ACHN (cell line): ENCODE measurements at regions not wholly inside any gene's neighbourhood (a gene's known extent, or its start where the extent isn't known, plus 50 kb on each side); places are given as distances from the start of the nearest gene placed in this dataset.

ENCODE experiments used
- DNase-seq: peaks from one replicate; pipeline ENCODE4 v3.0.0-alpha.2; 2015
- in situ Hi-C: cut with HindIII; loops from 2 replicates; pipeline ENCODE4 v1.10.0; 2017; ENCODE audit warnings: low sequenced_read_pairs, low pct_ligation_motif_present, low pct_unique_long_range_greater_than_20kb

DNA sequence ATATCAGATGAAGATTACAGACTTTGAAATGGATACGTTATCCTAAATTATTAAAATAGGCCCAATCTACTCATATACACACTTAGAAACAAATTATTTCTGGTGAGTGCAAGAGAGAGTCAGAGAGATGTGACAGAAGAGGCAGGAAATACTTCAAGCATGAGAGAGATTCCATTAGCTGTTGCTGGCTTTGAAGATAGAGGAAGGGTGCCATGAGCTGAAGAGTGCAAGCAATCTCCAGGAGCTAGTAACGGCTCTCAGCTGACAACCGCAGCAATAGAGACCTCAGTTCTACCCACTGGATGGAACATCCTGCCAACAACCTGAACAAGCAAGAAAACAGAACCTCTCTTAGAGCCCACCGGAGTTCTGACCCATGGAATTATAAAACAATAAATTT, 270.7 kb upstream of the SLITRK3 start:
- no peak for DNase-seq
- in situ Hi-C loops = no loop called here

DNA sequence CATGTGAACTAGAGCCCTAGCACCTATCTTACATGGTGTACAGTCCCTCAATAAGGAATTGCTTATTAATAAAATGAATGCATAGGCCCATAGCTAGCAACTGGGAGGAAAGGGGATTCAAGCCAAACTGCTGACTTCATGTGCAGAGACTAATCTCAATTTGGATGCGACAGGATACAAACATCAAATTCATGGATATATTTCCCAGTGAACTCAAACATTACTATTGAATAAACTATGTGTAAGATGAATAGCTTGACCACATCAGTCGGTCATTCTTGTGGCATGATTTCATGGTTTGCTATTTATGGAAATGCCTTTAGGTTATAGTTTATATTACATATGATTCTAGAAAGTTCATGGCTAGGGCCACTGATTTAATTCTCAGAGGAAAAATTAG, 268.6 kb upstream of the SLITRK3 start:
- in situ Hi-C loops = no loop called here
- no peak for DNase-seq

DNA sequence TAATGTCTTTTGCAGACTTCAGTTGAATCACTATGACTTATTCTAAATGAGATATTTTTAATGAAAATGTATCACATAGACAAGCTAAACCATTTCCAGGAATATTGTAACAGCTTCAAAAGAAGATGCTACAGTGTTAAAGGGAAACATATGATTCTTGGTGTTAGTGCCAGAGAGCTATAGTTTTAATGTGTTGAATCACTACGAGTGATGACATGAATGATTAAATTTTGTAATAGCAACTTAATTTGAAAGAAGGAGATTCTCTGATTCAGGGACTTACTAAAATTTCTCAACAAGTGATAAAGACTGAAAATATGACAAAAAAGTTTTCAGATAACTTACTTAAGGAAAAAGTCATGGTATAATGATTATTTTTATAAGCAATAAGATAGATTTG, 267.3 kb upstream of the SLITRK3 start:
- no peak for DNase-seq
- in situ Hi-C loops = no loop called here

DNA sequence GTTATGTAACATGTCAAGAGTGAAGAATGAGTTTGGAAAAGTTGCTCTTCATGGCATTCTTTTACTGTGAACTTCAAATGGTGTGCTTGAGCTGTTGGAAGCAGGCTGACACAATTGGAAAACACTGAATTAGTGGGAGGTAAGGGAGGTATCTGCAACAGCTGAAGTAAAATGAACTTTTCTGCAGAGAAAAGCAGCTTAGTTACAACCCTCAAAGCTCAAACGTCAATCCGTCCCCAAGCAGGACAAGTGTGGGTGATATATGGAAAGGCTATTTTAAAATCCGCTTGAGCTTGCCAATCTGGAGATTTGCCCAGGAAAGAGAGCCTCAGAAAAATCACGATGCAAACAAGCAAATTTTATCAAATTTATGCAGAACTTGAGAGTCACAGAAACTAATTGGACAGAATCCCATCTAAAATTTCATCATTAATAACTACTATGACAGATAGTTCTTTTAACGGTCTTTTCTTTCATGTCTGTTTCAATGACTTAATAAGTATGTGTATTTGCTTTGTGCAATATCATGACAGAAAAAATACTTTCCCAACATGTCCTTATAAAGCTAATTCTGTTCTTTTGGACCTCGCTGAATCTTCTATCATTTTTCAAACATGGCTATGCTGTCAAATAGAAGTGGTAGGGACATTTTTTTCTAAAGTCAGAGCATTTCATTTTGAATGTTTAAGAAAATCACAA, 266.6 kb upstream of the SLITRK3 start:
- no peak for DNase-seq
- in situ Hi-C loops = no loop called here

DNA sequence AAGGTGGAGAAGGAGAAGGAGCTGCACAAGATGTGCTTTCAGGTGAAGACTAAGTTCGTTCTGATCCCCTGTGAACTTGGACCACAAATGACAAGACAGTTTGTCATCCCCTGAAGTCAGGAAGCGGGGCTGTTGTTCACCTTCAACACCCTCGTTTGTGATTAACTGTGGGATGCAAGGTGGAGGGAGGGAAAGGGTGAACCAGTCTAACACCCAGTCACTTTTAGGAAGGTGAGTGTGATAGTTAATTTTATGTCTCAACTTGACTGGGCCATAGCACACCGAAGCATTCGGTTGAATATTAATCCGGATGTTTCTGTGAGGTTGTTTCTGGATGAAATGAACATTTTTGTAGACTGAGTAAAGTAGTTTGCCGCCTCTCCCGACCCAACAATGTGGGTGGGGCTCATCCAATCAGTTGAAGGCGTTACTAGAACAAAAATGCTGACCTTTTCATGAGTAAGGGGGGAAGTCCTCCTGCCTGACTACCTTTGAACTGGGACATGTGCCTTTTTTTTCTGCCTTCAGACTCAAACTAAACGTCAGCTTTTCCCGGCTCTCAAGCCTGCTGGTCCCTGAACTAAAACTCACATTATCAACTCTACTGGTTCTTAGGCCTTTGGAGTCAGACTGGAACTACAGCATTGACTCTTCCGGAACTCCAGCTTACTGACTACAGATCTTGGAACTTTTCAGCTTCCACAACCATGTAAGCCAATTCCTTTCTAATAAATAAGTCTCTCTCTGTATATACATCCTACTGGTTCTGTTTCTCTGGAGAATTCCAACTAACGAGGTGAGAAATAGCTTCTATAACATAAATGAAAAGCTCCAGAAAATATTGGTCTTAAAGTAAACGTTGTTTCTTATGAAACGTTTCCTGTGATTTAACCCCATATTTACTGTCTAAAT, 264.0 kb upstream of the SLITRK3 start:
- peak; percentile 89 for DNase-seq
- in situ Hi-C loops = no loop called here

DNA sequence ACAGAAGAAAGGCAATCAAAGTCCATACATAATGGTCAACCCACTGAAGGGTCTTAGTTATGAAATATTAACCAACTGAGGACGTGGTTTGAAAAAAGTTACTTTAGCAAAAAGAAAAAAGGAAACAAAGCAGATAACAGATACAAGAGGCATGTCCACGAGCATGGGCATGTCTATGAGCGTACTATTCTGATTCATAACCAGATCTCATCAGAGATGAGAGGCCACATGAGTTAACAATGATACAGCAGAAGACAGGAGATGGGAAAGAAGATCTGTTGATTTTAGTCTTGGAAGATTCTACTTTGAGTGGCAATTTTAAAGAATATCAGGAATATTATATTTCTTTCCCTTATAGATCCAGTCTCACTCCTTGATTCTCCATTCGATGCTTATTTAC, 262.9 kb upstream of the SLITRK3 start:
- DNase-seq = no peak
- in situ Hi-C loops = no loop called here

DNA sequence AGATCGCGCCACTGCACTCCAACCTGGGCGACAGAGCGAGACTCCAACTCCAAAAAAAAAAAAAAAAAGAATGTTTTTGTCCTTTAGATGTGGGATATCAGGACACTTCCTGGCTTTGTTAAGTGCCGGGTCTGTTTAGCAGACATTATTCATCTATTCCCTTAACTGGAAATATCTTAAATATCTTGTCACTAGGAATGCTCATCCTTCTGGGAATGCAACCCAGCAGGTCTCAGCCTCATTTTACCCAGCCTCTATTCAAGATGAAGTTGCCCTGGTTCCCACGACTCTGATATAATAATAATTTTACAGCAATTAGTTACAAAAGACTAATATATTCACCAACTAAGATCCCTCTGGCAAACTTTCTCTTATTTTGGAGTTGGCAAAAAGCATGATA, 260.9 kb upstream of the SLITRK3 start:
- no peak for DNase-seq
- in situ Hi-C loops = no loop called here

DNA sequence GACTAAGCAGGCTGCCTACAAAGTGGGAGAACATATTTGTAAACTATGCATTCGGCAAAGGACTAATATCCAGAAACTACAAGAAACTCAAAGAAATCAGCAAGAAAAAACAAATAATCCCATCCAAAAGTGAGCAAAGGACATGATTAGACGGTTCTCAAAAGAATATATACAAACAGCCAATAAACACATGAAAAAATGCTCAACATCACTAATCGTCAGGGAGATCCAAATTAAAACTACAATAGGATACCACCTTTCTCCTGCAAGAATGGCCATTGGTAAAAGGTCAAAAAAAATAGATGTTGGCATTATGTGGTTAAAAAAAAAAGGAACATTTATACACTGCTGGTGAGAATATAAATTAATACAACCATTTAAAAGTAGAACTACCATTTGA, 259.6 kb upstream of the SLITRK3 start:
- in situ Hi-C loops = no loop called here
- no peak for DNase-seq

DNA sequence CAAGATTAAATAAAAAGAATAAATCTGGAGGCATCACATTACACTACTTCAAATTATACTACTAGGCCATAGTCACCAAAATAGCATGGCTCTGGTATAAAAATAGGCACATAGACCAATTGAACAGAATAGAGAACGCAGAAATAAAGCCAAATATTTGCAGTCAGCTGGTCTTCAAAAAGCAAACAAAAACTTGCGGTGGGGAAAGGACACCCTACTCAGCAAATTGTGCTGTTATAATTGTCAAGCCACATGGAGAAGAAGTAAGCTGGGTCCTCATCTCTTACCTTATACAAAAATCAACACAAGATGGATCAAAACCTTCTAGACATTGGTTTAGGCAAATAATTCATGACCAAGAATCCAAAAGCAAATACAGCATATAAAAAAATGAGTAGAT, 259.2 kb upstream of the SLITRK3 start:
- no peak for DNase-seq
- in situ Hi-C loops = no loop called here

DNA sequence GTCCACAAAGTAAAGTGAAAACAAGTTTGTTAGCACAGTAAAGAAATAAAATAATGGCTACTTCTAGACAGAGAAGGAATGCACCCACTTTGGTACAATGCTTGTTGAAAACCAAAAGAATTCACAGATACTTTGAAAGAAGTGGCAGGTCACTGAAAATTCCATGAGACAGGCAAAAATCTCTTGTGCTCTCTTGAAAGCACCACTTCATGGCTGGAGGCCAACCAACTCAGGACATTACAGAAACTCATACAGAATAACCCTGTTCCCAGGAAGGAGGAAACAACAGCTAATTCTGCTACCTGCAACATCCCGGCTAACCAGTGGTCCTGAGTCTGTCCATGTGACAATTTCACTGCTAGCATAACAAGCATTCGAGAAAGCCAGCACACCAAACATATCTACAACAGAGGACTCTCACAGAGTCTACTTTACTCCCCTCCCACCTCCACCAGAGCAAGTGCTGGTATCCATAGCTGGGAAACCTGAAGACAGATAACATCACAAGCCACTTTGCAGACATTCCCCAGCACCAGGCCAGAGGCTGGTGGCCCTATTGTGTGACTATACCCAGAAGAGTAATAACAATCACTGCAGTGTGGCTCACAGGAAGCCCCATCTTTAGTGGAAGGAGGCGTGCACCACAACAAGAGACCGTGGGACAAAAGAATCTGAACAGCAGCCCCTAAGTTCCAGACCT, 255.3 kb upstream of the SLITRK3 start:
- DNase-seq = no peak
- in situ Hi-C loops = no loop called here

DNA sequence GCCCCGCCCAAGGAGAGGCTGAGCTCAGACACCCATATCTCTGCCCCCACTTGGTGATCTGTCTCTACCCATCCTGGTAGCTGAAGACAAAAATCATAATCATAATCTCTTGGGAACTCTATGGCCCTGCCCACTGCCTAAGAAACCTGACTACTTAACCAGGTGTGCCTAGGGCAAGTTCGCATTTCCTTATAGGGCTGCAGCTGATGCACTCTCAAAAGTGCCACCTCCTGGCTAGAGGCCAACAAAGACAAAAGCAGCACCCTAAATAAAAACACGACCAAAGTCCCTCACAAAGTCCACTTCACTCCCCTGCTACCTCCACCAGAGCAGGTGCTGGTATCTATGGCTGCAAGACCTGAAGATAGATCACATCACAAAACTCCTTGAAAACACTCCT, 250.4 kb upstream of the SLITRK3 start:
- DNase-seq = no peak
- in situ Hi-C loops = no loop called here

DNA sequence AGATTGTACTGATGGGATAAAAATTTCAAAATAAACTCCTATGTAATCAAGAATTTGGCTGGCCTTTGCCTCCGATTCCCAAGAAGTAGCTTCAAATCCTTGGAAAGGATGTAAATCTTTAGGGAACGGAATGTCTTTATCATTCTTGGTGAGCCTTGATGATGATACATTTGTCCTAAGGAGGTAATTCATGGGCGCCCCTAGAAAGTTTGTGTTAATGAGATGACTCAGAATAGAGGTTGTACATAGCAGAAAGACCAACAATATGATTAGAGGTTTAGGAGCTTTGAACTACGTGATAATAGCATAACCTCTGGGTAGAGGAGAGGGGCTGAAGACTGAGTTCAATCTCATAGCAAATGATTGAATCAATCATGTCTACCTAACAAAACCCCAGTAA, 248.6 kb upstream of the SLITRK3 start:
- in situ Hi-C loops = no loop called here
- DNase-seq = no peak

DNA sequence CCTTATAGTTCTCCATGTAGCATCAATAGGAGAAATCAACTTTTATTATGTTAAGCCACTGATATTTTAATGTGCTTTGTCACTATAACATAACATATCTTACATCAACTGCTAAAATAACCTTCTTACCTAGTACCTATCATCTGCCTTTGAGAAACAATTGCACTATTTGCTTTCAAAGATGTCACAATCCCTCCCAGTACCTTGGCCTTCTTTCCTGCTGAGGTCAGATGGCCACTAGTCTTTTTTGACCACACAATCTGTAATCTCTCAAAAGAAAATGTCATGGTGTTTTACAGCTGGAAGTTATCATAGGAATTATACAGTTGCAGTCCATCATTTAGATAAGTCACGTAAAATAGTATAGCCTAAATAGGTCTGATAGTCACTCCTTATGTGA, 247.5 kb upstream of the SLITRK3 start:
- no peak for DNase-seq

DNA sequence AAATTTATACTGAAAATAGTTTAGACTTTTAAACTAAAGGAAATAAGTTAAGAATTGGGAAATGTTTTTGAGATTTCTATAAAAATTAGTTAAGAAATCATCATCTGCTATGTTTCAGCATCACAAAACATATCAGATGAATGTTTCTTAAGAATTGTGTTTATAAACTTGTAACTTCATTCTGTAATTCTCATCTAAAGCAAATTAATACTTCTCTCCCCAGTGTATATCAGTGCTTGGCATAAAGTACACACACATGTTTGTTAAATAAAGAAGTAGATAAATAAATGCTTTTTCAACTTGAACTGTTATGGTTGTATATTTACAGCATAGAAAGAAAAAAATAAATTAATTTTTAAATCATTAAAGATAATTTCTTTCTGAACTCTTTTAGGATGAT, 245.9 kb upstream of the SLITRK3 start:
- no peak for DNase-seq
- in situ Hi-C loops = no loop called here

More for the DNA sequence above, 247.5 kb upstream of the SLITRK3 start:
- in situ Hi-C loops = no loop called here

DNA sequence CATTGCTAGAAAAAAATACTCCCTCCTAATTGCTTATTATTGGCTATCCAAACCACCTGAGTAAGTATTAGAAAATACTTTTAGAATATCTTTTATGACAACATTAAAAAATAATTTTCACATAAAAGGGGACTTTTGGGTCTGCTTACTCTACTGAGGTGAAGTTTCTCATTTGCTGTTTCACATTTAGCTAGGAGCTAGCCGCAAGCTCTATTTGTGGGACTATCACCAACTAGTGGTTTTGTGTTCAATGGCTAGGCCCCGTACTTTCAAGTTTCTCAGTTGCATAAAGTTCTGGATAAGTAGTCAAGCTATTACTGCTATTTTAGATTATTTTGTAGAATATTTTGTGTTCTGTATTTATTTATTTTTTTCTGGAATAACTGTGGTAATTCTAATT, 244.2 kb upstream of the SLITRK3 start:
- DNase-seq = no peak
- in situ Hi-C loops = no loop called here

DNA sequence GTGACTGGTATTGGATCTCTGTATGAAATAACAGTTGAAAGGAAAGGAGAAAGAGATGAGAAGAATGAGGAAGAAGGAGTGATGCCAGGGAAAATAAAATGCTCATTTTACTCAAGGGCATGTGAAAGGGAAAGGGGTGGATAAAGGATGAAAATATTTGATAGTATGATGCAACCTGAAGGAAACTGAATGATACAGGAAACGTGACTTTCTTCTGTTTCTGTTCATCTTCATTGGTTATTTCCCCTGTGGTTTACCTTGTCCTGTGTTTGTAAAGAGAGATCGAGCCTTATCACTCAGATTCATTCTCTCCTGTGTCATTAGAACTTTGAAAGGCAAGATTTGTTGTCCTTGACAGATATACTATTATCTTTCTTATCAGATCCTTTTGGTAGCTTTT, 243.6 kb upstream of the SLITRK3 start:
- in situ Hi-C loops = no loop called here

DNA sequence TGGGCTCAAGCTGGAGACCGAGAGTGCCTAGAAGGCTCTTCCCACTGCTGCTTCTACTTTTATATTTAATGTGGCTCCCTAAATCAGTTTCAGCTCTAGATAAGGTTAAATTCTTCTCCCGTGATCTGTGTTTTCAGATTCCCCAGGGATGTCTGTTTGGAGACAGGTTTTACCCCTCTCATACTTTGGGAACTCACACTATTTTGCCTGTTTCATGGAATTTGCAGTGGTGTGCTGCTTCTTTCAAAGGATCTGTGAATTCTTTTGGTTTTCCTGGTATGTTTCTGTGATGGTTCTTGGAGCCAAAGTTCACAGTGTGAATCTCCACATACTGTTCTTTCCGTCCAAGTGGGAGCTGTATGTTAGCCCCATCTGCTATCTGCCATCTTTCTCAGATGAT, 238.3 kb upstream of the SLITRK3 start:
- DNase-seq = no peak
- in situ Hi-C loops = no loop called here

More for the DNA sequence above, 243.6 kb upstream of the SLITRK3 start:
- no peak for DNase-seq

DNA sequence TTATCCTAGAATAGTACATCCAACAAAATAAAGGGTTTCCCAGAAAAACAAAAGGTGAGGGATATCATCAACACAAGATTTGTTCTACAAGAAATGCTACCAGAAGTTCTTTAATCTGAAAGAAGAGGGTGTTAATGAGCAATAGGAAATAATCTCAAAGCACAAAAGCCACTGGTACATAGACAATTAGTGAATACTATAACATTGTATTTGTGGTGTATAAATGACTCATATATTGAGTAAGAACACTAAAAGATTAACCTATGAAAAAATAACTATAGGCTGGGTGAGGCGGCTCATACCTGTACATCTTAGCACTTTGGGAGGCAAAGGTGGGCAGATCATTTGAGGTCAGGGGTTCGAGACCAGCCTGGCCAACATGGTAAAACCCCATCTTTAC, 210.2 kb upstream of the SLITRK3 start:
- in situ Hi-C loops = no loop called here

DNA sequence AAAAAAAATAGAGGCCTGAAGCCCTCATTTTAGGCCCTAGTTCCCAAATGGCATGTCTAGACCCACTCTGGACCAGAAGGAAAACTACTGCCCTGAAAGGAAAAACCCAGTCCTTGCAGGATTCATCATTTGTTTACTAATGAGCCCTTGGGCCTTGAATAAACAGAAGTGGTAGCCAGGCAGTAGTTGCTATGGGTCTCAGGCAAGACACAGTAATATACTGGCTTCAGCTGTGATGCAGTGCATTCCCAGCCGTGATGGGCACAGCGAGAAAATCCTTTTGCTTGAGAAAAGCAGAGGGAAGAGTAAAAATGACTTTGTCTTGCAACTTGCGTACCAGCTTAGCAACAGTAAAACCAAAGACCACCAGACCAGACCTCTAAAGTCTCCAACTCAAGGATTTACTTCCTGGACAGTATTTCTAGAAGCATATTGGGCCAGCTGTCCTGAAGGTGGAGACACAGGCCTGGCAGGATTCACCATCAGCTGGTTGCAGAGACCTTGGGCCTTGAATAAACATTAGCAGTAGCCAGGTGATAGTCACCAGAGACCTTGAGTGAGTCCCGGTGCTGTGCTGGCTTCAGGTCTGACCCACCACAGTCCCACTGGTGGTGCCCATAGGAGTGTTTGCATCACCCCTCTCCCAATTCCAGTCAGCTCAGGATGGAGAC, 208.3 kb upstream of the SLITRK3 start:
- in situ Hi-C loops = no loop called here
- no peak for DNase-seq

More for the DNA sequence above, 210.2 kb upstream of the SLITRK3 start:
- no peak for DNase-seq
